Kasumi-1 (cell line): ENCODE measurements at regions not wholly inside any gene's neighbourhood (a gene's known extent, or its start where the extent isn't known, plus 50 kb on each side); places are given as distances from the start of the nearest gene placed in this dataset.
"Not testable (repeated sequence)": the region's sequence is repeated elsewhere in the genome, so short reads cannot be mapped to it uniquely, and the experiment has no call there.

Experiments
- DNase-seq, 2 experiments: peaks; one replicate each; lab custom pipeline; 2025; lab: John Stamatoyannopoulos, UW

DNA sequence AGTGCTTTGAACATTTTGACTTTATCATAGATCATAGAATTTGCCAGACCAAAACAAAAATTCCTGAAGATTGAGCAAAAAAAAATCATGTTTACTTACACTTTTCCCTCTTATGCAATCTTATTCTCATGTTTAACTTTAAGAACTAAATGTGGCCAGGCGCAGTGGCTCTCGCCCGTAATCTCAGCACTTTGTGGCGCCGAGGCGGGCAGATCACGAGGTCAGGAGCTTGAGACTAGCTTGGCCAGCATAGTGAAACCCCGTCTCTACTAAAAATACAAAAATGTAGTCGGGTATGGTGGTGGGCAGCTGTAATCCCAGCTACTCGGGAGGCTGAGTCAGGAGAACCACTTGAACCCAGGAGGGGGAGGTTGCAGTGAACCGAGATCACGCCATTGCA lies 227.9 kb upstream of the KYNU start:
- no peak for DNase-seq

- DNase-seq, result no peak
Measured at GRCh38 chr2:142642650-142643049, 234.8 kb upstream of the KYNU start.

DNA sequence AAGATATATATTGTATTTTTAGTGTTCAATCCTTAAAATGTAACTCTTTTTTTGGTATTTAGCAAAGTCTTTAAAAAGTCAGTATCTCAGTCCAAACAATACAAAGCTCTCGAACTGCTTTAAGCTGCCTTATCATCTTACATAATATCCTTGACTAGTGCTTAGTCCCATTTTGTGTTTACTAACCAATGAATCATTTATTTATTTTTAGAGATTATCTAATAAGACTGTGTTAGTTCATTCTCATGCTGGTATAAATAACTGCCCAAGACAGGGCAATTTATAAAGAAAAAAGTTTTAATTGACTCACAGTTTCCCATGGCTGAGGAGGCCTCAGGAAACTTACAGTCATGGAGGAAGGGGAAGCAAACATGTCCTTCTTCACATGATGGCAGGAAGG lies 248.3 kb upstream of the KYNU start:
- no peak for DNase-seq

DNA sequence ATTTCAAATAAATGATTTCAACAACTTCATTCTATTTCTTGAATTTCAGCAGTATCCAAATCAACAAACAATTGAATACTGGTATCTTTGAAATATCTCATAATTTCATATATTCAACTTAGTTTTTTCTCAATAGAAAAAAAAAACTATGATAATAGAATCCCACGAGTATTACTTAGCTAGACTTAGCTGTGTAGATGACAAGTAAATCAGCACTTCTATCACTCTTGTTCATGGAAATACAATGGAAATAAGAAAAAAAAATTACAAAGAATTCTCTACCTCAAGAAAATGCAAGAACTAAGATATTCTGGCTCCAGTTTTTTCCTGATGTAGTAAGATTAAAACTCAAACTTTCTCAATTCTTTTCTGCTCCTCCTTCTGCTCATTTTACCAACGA lies 256.2 kb upstream of the KYNU start:
- DNase-seq, result no peak

DNA sequence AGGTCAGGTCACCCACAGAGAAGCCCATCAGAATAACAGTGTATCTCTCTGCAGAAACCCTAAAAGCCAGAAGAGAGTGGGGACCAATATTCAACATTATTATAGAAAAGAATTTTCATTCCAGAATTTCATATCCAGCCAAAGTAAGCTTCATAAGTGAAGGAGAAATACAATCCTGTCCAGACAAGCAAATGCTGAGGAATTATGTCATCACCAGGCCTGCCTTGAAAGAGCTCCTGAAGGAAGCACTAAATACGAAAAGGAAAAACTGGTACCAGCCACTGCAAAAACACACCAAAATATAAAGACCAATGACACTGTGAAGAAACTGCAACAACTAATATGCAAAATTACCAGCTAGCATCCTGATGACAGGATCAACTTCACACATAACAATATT lies 260.0 kb upstream of the KYNU start:
- no peak for DNase-seq

GRCh38 chr2:142615876-142616275 lies 261.6 kb upstream of the KYNU start:
- no peak for DNase-seq

DNA sequence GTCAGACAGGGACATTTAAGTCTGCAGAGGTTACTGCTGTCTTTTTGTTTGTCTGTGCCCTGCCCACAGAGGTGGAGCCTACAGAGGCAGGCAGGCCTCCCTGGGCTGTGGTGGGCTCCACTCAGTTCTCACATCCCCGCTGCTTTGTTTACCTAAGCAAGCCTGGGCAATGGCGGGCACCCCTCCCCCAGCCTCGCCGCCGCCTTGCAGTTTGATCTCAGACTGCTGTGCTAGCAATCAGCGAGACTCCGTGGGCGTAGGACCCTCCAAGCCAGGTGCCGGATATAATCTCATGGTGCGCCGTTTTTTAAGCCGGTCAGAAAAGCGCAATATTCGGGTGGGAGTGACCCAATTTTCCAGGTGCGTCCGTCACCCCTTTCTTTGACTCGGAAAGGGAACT lies 264.3 kb upstream of the KYNU start:
- DNase-seq, result not testable (repeated sequence)

- no peak for DNase-seq
Measured at GRCh38 chr2:142605421-142605820, 272.0 kb upstream of the KYNU start.

GRCh38 chr2:142603759-142604158 lies 273.7 kb upstream of the KYNU start:
- DNase-seq, result peak; percentile 48 to 72

DNA sequence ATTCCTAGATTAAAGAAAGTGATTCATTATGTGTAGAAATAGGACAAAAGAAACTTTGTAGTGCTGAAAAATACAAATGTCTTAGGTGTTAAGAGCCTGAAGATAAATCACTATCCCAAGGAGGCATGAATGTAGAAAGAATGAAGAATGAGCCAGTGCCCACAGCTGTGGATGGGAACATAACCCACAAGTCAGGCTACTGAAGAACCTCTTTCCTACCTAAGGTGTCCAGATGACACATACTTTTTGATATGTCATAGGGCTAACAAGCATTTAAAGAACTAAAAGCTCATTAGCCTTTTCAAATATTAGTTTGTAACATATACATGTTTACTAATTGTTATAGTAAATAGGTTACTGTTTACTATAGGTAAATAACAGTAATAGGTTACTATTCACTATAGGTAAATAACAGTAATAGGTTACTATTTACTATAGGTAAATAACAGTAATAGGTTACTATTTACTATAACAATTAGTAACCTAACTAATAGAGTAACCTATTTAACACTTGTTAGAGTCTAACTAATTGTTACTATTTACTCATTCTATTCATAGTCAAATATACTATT lies 275.0 kb upstream of the KYNU start:
- no peak for DNase-seq

GRCh38 chr2:142601794-142602193 lies 275.7 kb upstream of the KYNU start:
- no peak for DNase-seq

DNA sequence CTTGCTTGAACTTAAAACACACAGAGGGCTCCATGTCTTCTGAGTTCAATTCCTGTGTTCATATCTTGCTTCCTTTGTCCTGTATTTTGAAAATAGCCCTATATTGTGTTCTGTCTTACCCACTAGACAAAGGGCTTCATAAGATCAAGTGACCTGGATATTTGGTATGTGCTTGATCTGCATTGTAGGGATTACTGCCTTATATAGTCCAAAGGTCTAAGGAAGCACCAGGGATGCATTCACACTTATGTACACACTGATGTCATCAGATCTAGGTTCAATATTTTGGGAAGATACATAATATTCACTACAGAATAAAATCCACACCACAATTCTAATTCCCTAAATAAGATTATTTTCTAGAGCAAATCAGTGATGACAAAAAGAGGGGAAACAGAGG lies 278.0 kb upstream of the KYNU start:
- no peak for DNase-seq

- no peak for DNase-seq
Measured at GRCh38 chr2:142598846-142599245, 278.6 kb upstream of the KYNU start.

GRCh38 chr2:142596334-142597088 lies 281.0 kb upstream of the KYNU start:
- DNase-seq, result no peak

- DNase-seq, result no peak
Measured at GRCh38 chr2:142594935-142595334, 282.5 kb upstream of the KYNU start.

DNA sequence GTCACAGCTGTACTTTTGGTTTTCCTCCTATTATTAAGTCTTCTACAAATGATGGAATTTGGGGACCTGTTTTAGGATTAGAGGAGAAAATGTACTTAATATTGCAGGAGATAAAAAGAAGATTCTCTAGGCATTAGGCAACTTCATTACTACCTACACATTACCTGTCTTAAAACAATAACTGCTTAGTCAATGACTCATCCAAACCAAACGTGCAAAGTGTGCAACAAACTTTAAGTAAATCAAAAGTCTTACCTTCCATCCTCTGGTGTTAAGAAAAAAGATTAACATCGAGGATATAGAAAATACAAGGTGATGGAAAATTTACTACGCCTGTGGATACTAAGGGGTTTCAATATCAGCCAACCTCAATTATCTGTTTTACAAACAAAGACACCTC lies 285.3 kb upstream of the KYNU start:
- DNase-seq, result no peak

DNA sequence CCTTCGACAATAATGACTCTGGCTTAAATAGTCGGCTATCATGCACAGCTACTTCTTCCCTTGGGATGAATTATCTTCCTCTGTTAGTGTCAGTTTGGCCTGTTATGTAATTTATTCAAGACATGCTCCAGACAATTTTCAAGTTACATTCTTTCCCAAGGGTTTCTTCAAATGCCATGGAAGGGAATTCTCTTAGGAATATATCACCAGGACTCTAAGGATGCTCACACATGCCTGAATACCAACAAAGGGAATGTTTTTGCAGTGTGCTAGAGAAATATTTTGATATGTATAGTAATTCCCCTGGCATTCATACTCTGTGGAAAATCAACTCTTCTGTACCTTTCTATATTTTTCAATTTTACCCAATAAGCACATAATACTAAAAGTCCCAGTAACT lies 286.0 kb upstream of the KYNU start:
- DNase-seq, result no peak

DNA sequence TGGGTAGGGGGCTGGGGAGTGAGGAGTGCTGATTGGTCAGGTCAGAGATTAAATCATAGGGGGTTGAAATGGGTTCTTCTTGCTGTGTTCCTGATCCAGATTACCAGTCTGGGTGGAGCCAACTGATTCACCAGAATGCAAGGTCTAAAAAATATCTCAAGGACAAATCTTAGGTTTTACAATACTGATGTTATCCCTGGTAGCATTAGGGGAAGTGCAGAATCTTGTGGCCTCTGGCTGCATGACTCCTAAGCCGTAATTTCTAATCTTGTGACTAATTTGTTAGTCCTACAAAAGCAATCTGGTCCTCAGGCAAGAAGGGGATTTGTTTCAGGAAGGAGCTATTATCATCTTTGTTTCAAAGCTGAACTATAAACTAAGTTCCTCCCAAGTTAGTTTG lies 289.2 kb upstream of the KYNU start:
- no peak for DNase-seq

DNA sequence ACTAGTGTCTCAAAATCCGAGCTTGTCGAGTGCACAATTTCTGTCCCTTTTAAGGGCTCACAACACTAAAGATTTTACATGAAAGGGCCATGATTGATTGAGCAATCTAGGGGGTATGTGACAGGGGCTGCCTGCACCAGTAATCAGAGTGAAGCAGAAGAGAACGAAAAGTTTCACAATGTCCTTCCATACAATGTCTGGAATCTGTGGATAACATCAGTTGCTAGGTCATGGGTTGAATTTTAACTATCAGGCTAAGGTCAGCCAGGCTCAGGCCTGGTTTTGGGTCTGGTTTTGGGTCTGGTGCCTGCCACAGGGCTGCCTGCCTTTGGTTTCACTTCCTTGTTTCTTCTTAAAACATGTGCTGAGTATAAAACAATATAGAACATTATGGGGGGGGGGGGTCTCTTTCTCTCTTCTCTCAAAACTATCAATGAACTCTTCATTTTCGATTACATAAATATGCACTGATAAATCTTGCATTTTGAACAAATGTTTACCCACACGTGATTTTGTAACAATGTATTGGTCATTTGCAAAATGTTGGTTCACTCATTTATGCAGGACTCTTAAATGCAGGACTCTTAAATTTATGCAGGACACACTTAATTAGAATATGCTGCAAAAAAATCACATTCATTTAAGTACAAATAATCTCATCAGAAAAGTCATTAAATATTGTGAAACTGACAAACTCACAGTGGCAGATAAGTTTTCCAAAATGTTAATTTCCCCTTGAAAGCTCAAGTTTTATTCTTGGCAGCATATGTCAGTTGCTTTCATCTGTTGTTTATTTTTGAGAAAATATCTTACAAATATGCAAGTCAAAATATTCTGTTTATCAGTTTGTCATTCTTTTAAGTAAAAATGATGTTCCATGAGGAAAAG lies 290.5 kb upstream of the KYNU start:
- no peak for DNase-seq

DNA sequence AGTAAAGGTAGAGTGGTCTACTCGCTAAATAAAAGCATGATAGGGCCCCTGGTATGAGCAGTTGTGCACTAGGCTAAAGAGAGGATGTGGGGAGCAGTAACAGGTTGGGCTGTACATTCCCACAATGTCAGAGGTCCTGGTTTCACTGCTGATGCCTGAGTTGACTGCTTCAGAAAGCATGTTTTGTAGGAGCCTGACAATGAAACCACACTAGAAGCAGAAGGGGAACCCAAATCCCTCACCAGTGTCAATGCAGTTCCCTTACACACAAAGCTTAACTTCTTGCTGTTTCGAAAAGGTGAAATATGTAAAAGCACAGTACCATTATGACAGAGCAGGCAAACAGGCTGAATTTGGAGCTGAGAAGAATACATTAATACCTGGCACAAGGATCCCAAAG lies 291.7 kb upstream of the KYNU start:
- peak in 1 of 2 experiments; percentile 7 for DNase-seq

DNA sequence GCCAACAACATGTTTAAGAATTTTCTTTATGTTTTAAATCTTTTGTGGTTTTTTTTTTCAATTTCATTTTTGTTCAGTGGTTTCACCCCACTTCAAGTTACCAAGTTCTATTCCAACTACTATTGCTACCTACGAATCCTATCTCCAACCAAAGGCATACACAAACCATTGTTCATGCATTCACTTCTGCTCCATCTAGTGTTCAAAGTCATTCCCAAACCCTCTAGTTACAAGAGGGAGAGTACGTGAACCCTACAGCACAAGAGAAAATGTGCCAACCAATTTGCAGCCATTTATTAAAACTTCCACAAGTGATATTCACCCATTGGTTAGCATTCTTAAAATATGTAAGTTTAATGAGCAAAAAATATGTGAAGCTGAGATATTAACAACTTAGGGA lies 295.1 kb upstream of the KYNU start:
- DNase-seq, result peak; percentile 6 to 15

- DNase-seq, result no peak
Measured at GRCh38 chr2:142581491-142581890, 296.0 kb upstream of the KYNU start.

- DNase-seq, result no peak
Measured at GRCh38 chr2:142580691-142581090, 296.8 kb upstream of the KYNU start.
